Activated T-cell treated with anti-CD3 and anti-CD28 coated beads, Interleukin-2, amount 50 U/mL, for 48 hours (primary cell): ENCODE measurements at regions not wholly inside any gene's neighbourhood (a gene's known extent, or its start where the extent isn't known, plus 50 kb on each side); places are given as distances from the start of the nearest gene placed in this dataset.
"Not testable (repeated sequence)": the region's sequence is repeated elsewhere in the genome, so short reads cannot be mapped to it uniquely, and the experiment has no call there.

Experiments
- DNase-seq, 2 experiments: peaks; one replicate each; pipeline ENCODE4 v3.0.0-alpha.2; 2020

DNA sequence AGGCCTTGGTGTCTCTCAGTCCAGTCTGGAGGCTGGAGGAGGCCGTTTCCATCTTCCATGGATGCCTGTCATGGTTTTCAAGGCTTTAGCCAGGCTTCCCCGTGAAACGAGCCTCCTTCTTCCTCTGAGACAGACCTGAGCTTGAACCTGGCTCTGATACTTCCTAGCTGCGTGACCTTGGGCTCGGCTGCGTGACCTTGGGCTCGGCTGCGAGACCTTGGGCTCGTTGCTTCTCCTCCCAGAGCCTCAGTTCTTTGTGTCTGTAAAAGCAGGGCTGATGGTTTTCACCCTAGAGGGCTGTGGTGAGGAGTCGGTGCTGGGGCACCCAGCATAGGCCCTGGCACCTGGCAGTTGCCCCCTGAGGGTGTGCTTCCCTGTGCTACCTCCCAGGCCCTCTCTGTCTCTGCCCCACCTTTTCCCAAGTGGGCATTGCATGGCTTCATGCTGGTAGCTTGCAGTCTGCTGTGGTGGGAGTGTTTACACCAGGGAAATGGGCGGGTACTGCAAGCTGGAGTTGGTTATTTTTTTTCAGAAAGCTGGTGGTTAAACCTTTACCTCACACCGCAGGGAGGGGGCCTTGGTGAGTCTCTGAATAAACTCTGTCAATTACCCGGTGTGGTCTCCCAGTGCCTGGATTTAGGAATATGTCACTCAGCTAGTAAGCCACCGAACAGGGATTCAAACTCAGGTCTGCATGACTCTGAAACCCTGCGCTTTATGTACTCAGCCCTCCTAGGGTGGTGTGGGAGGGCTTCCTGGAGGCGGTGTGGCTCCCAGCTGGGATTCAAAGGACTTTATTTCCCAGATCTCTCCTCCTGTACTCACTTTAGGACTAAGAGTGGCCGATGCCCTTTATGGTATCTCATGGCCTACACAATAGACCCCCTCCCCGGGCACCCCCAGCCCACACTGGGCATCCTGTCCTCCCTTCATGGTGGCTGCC is 129.0 kb upstream of the CIBAR2 start:
- no peak for DNase-seq

DNA sequence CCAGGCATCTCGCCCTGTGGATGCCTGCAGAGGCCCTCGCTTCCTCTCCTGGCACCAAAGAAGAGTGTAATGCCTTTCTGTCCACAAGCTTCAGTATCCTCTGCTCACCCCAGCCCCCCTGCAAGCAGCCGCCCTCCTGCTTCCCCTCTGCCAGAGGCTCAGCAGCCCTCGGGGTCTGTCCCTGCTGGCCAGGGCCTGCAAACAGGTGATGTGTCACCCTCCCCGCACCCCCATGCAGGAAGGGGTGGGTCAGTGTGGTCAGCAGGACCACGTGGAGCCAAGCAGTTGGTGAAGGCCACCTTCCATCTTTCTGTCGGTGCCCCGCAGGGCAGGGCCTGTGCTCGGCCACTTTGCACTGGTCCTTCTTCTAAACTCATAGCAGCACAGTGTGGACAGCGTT is 129.9 kb upstream of the CIBAR2 start:
- DNase-seq: no peak

DNA sequence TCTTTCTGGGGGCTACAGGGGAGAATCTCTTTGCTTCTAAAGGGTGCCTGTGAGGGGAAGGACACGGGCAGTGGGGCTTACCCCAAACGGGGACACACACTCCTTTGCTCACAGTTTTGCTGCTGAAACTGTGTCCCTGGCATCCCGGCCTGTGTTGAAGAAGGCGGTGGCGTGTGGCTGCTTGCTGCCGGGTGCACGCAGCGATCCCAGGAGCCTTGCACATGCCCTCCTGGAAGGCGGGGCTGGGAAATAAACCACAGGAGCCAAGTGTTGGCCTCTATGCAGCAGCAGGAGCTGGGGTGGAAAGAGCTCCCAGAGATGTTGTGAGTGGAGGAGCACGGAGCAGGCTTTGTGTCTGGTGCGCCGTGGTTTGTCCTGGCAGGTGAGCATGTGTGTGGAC is 131.0 kb upstream of the CIBAR2 start:
- DNase-seq: no peak

DNA sequence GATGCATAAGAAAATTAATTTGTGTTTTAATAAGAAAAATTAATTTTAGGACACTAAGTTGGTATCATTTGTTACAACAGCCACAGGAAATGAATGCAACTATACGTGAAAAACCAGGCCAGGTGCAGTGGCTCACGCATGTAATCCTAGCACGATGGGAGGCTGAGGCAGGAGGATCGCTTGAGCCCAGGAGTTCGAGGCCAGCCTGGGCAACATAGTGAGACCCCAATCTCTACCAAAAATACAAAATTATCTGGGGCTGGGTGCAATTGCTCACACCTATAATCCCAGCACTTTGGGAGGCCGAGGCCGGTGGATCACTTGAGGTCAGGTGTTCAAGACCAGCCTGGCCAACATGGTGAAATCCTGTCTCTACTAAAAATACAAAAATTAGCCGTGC is 132.2 kb upstream of the CIBAR2 start:
- DNase-seq: not testable (repeated sequence)

DNA sequence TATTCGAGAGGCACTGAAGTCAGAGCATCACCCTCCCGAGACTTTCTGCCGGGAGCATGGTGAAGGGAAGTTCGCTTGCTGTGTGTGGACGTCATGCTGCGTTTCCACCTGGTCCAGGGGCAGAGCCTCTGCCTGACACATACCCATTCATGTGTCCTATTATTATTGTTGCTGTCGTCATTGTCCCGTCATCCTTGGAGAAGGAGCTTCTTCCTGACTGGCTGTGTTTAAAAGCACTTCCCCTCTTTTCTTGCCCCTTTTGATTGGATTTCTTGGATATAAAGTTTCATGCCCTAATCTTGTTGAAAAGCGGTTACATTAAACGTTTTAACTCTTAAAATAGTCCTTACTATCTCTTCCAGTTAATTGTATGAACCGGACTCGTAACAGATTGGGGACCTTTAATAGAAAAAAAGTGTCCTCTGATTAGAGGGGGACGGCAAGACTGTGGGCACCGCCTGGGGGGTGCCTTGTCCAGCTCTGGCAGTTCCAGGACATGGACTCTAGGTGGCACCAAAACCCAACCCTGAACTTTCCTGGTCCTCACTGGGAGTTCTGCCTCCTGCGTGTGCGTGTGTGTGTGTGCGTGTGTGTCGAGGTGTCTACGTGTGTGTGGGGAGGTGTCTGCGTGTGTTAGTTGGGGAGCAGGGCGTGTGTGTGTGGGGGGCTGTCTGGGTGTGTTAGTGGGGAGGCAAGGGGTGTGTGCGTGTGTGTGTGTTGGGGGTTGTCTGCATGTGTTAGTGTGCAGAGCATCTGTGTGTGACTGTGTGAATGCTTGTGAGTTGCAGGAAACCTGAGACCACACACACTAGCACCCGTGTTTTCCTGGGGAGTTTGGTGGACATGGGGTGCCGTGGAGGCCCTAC is 133.3 kb upstream of the CIBAR2 start:
- peak; percentile 68 to 69 for DNase-seq

DNA sequence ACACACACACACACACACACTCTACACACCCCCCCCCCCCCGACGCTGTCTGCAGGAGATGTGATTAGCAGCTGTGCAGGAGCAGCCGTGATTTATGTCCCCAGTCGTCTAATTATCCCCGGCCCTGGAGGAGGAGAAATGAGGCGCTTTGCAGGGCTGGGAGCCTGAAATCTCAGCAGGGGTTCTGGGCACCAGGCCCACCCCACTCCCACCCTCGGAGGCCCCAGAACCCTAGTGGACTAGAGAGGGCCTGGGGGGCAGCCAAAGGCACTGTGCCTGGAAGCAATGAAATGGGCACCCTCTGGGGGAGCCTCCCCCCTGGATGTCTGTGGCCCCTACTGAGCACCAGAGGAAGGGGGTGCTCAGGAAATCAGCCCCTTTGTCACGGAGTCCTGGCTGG is 134.2 kb upstream of the CIBAR2 start:
- no peak for DNase-seq

DNA sequence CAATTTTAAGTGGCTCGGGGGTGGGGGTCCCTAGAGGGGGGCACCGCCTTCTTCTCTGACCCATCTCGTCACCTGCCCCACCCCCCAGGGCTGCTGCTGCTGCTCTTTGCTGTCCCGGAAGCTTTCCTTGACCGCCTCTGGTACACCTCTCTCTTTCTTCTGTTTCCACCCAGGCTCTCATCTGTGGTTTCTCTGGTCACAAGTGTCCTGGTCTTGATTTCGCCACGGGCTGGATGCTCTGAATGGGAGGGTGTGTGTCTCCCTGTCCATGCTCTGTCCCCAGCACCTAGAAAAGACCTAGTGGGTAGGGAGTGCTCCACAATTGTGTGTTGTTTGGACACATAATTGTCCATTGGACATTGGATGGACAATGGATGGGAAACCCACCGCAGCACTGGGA is 134.7 kb upstream of the CIBAR2 start:
- DNase-seq: no peak

DNA sequence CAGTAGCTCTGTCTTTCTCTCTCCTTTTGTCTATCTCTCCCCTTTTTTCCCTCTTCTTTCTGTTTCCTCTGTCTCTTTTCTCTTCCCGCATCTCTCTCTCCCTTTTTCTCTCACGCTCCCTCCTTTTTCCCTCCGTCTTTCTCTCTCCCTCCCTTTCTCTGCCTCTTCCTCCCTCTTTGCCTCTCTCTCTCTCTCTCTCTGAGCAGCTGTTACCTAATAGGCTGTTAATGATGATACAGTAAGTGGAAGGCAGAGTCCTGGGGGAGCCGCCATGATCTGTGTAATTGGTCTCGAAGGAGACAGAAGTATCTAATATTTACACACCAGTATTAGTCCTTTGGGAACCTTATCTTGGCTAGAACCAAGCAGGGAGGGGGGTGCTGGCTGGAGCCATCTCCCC is 136.1 kb upstream of the CIBAR2 start:
- DNase-seq: no peak

DNA sequence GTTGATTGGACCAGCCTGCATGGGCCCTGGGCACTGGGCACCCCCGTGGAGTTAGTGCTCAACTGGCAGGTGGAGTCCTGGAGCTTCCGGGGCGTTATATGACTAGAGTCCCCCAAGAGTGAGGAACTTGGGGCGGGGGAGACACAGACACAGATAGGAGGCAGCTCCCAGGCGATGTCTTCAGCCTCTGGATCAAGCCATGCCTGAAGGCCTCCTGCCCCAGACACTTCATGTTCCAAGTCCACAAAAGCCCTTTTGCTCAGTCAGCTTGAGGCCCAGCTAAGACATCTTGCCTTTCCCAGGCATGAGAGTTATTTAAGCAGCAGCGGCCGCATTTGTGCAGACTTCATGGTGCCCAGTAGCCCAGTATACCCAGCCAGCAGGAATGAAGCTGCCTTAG is 136.6 kb upstream of the CIBAR2 start:
- no peak for DNase-seq

DNA sequence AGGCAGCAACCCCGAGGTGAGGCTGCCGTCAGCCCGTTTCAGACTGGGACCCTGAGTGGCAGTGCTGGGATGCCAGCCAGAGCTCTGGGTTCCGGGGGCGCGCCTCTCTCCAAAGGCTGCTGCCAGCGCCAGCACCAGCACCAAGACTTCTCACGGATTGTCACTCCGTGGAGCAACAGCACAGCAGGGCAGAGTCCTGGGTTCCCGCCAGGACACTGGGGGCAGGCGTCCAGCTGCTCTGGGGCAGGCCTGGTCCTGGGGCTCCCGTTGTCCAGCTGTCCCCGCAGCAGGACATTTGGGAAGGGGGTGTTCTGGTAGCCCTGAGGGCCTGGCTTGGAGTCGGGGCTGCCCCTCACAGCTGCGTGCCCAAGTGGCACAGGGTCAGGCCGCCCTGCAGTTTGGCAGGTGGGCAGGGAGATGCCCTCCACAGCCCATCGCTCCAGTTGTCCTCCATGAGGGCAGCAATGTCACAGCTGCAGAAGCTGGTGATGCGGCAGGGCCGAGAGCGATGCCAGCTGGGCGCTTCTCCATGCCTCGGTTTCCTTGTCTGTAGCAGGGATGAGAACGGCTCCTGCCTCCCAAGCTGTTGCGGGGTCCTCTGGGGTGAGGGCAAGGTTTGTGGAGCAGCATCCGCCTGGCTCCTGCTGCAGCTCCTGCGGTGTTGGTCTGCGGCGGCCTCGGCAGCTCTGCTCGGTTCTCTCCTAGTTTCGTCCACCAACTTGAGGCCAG is 137.3 kb upstream of the CIBAR2 start:
- DNase-seq: no peak

DNA sequence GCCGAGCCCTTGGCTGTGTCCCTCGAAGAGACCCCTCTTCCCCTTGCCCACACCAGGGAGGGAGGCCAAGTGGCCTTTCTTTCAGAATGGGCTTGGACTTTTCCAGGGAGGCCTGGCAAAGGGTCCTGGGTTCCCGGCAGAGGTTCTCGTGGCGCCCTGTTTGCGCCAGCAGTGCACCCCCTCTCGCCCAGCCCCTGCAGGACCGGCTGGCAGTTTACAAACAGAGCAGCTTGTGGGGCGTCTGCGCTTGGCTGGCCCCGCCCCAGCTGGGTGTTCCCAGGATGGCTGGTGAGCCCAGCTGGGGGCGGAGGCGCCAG is 137.8 kb upstream of the CIBAR2 start:
- DNase-seq: no peak

DNA sequence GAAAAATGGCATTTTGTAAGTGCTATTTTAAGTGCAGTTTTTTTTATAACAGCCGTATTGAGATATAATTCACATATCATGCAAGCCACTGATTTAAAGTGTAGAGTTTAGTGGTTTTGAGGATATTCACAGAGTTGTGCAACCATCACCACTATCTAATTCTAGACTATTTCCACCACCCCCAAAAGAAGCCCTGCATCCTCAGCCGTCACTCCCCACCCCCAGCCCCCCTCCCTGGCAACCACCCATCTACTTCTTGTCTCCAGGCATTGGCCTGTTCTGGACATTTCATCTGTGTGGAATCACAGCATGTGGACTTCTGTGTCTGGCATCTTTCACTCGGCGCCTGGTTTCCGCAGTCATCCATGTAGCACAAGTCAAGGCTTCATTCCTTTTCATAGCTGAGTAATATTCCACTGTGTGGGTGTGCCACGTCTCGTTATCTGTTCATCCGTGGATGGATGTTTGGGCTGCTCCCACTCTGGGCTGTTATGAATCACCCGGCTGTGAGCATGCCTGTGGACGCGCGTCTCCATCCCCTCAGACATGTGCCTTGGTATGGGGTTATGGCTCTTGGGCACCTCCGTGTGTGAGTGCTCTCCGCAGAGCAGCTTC is 138.4 kb upstream of the CIBAR2 start:
- DNase-seq: no peak

DNA sequence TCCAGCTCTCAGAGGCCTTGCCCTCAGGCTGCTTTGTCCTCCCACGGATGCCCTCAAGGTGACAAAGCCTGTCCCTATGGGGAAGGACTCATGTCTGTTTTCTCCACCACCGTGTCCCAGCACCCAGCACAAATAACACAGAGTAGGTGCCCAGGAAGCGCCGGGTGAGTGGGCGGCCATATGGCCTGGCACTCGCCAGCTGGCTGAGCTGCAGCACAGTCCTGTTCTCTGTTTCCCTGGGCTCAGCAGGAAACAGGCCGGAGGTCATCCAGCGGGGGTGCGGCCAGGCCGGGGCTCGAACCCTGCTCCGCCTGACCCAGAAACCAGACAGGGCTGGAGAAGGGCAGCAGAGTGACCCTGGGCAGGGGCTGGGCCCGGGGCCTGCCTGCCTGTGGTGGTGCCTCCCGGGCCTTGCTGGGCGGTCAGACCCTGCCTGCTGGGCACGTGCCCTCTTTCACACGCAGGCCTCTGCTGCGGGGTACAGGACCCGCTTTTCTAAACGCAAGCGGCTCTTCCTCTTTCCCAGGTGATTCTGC is 139.0 kb upstream of the CIBAR2 start:
- DNase-seq: no peak

DNA sequence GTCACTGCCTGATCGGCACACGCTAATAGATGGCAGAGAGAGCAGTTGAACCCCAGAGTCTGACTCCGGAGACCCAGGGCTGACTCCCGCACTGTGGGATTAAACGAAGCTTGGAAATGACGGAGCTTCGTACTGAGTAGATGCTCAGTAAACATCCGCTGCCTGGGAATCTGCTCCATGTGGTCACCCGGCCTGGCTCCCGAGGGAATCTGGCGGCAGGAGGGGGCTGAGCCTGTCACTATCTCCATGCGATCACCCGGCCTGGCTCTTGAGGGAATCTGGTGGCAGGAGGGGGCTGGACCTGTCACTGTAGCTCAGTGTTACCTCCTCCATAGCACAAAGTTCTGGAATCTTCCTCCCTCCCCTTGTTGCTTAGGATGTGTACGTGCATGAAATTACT is 139.7 kb upstream of the CIBAR2 start:
- DNase-seq: no peak

DNA sequence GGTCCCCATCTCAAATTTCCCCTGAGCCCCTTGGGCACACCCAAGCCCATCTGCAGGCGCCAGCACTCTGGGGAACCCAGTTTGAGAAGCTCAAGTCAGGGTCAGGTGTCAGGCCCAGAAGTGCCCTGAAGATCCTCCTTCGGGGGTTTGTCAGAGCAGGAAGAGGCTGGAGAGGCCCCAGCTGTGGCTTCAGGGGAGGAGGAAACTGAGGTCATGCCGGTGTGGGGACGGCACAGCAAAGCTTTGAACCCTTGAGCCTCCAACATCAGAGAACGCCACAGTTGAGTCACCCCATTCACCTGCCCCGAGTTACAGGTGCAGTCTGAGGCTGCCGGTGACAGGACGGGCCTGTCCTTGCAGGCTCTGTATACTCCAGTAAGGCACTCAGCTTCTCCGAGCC is 140.2 kb upstream of the CIBAR2 start:
- DNase-seq: peak in 1 of 2 experiments; percentile 22

DNA sequence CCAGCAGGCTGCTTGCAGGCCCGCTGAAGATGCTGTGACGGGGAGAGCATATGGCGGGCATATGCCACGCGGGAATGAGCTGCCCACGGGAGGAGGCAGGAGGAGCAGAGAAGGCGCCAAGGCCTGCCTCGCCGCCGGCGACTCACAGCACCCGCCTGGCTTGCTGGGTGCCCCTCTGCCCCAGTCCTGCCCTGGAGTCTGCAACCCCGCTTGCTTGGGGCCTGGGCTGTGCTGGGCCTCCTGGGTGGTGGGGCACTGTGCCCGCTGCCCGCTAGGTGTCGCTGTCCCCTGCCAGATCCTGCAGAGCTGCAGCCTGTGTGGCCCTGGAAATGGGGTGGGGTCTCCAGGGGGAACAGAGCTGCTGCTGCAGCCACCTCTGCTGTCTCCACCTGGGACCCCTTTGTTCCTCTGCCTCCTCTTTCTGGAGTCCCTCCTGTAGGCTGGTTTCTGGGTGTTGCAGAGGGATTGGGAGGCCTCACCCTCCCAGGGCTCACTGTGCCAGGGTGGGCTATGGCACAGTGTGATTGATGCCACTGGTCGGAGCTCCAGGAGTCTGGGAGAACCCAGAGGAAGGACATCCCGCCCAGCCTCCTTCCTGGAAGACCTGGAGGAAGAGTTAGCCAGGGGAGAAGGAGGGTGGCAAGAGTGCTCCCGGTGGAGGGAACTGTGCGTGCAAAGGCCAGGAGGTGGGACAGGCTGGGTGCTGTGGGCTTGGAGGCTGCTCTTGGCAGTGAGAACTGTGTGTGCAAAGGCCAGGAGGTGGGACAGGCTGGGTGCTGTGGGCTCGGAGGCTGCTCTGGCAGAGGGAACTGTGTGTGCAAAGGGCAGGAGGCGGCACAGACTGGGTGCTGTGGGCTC is 141.0 kb upstream of the CIBAR2 start:
- DNase-seq: peak; percentile 74 to 79

DNA sequence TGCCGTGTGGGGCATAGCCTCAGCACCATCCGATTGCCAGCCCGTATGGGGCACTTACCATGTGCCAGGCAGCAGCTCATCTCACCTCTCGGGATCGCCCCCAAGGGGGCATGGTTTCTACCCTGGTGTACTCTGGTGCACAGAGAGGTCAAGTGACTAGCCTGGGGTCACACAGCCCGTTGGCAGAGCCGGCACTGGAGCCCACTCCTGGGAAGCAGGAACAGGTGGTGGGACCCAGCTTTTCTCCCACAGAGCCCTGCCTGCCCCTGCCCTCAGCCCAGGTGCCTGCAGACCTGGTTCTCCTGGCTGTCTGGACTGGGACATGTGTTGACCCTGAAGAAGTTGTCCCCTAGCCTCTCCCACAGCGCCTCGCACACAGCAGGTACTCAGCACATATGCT is 141.8 kb upstream of the CIBAR2 start:
- no peak for DNase-seq

DNA sequence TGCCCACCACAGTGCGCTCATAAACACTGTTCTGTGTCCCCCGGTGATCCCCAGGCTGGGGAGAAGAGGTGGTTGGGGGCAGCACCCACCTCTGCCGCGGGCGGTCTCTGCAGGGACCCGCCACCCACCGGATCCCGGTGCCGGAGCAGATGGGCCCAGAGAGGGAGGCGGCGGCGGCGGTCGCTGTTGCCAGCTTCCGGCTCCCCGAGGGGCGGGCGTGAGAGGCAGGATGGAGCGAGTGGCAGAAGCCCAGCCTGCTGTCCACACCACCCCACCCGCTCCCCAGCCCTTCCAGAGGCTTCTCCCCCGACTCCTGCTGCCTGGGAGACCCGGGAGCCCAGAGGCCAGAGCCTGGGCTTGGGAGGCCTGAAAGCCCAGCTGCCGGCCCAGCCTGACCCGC is 142.6 kb upstream of the CIBAR2 start:
- DNase-seq: no peak

DNA sequence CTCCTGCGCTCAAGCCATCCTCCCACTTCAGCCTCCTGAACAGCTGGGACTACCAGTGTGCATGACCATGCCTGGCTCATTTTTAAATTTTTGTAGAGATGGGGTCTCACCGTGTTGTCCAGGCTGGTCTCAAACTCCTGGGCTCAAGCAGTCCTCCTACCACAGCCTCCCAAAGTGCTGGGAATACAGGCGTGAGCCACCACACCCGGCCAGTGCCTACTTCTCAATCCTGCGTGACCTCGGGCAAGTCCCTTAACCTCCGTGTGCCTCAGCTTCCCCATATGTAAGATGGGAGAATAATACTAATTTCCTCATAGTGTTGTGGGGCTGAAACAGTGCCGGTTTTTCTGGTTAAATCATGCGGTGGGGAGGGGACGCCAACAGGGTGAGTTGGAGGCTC is 143.5 kb upstream of the CIBAR2 start:
- no peak for DNase-seq

DNA sequence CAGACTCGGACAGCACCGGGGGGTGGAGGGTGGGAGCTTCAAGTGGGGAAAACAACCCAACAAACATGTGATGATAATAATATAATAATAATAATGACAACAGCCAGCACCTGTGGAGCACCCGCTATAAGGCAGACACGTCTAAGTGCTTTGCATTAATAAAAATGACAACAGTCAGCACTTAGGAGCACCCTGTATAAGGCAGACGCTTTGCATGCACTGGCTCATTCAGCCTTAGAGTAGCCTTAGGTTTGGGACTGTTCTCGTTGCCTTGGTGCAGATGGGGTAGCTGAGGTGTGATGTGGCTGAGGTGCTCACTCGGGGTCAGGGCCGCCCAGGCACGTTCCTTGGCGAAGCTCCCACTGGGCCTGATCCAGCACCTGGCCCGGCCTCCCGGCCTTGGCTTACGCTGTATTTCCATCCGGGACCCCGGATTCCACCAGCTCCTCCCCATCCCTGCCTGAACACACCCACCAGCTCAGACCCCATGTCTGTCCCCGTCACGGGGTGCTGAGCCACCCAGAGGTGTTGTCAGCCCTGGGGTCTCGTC is 144.0 kb upstream of the CIBAR2 start:
- DNase-seq: no peak

DNA sequence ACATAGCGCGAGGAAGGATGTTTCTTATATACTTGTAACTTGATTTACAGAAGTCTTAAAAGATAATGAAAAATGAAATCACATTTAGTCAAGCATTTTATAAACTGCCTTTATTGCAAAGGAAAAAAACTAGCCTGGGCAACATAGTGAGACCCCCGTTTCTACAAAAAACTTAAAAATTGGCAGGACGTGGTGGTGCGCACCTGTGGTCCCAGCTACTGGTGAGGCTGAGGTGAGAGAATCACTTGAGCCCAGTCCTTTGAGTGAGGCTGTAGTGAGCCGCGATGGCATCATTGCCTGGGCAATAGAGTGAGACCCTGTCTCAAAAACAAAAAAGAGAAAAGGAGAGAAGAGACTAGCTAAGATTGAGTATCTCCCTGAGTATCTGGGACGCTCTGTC is 145.2 kb upstream of the CIBAR2 start:
- no peak for DNase-seq
